GM12892 (cell line): ENCODE measurements at regions not wholly inside any gene's neighbourhood (a gene's known extent, or its start where the extent isn't known, plus 50 kb on each side); places are given as distances from the start of the nearest gene placed in this dataset.

Experiments
- DNase-seq: peaks from one replicate; pipeline ENCODE4 v3.0.0; 2011; ENCODE audit not compliant: insufficient read length
- FAIRE-seq: peaks from 2 replicates; lab custom pipeline; 2011; peaks lifted over from hg19 to GRCh38; lab: Jason Lieb, UNC
- POLR2A ChIP-seq: IDR thresholded peaks from 2 replicates; pipeline ENCODE4 v1.6.1; 2011; ENCODE audit warnings: low read depth, low read length, control low read depth
- POLR2AphosphoS5 ChIP-seq: IDR thresholded peaks from 2 replicates; pipeline ENCODE4 v1.6.1; 2011; ENCODE audit warnings: low read depth, low read length, control low read depth
- TAF1 ChIP-seq: IDR thresholded peaks from 2 replicates; pipeline ENCODE4 v1.6.1; 2011; ENCODE audit warnings: low read depth, mild to moderate bottlenecking, control low read depth, low read length, borderline replicate concordance

GRCh38 chr2:48264627-48265026 lies 49.9 kb upstream of the FOXN2 start:
- no peak for TF ChIP-seq POLR2A
- no peak for TF ChIP-seq TAF1
- TF ChIP-seq POLR2AphosphoS5 = no peak
- no peak for DNase-seq
- no peak for FAIRE-seq
